H1 (cell line): ENCODE measurements at regions not wholly inside any gene's neighbourhood (a gene's known extent, or its start where the extent isn't known, plus 50 kb on each side); places are given as distances from the start of the nearest gene placed in this dataset.

Source experiments
- TF ChIP-seq, protein P1 (sequence below): fragments of 300-600 bp; sonication (generic); IDR thresholded peaks from 2 replicates; pipeline ENCODE4 v1.7.1; 2012; ENCODE audit warnings: low read length, moderate library complexity, mild to moderate bottlenecking, inconsistent platforms; ENCODE audit not compliant: insufficient replicate concordance

- TF ChIP-seq, protein P1, sequence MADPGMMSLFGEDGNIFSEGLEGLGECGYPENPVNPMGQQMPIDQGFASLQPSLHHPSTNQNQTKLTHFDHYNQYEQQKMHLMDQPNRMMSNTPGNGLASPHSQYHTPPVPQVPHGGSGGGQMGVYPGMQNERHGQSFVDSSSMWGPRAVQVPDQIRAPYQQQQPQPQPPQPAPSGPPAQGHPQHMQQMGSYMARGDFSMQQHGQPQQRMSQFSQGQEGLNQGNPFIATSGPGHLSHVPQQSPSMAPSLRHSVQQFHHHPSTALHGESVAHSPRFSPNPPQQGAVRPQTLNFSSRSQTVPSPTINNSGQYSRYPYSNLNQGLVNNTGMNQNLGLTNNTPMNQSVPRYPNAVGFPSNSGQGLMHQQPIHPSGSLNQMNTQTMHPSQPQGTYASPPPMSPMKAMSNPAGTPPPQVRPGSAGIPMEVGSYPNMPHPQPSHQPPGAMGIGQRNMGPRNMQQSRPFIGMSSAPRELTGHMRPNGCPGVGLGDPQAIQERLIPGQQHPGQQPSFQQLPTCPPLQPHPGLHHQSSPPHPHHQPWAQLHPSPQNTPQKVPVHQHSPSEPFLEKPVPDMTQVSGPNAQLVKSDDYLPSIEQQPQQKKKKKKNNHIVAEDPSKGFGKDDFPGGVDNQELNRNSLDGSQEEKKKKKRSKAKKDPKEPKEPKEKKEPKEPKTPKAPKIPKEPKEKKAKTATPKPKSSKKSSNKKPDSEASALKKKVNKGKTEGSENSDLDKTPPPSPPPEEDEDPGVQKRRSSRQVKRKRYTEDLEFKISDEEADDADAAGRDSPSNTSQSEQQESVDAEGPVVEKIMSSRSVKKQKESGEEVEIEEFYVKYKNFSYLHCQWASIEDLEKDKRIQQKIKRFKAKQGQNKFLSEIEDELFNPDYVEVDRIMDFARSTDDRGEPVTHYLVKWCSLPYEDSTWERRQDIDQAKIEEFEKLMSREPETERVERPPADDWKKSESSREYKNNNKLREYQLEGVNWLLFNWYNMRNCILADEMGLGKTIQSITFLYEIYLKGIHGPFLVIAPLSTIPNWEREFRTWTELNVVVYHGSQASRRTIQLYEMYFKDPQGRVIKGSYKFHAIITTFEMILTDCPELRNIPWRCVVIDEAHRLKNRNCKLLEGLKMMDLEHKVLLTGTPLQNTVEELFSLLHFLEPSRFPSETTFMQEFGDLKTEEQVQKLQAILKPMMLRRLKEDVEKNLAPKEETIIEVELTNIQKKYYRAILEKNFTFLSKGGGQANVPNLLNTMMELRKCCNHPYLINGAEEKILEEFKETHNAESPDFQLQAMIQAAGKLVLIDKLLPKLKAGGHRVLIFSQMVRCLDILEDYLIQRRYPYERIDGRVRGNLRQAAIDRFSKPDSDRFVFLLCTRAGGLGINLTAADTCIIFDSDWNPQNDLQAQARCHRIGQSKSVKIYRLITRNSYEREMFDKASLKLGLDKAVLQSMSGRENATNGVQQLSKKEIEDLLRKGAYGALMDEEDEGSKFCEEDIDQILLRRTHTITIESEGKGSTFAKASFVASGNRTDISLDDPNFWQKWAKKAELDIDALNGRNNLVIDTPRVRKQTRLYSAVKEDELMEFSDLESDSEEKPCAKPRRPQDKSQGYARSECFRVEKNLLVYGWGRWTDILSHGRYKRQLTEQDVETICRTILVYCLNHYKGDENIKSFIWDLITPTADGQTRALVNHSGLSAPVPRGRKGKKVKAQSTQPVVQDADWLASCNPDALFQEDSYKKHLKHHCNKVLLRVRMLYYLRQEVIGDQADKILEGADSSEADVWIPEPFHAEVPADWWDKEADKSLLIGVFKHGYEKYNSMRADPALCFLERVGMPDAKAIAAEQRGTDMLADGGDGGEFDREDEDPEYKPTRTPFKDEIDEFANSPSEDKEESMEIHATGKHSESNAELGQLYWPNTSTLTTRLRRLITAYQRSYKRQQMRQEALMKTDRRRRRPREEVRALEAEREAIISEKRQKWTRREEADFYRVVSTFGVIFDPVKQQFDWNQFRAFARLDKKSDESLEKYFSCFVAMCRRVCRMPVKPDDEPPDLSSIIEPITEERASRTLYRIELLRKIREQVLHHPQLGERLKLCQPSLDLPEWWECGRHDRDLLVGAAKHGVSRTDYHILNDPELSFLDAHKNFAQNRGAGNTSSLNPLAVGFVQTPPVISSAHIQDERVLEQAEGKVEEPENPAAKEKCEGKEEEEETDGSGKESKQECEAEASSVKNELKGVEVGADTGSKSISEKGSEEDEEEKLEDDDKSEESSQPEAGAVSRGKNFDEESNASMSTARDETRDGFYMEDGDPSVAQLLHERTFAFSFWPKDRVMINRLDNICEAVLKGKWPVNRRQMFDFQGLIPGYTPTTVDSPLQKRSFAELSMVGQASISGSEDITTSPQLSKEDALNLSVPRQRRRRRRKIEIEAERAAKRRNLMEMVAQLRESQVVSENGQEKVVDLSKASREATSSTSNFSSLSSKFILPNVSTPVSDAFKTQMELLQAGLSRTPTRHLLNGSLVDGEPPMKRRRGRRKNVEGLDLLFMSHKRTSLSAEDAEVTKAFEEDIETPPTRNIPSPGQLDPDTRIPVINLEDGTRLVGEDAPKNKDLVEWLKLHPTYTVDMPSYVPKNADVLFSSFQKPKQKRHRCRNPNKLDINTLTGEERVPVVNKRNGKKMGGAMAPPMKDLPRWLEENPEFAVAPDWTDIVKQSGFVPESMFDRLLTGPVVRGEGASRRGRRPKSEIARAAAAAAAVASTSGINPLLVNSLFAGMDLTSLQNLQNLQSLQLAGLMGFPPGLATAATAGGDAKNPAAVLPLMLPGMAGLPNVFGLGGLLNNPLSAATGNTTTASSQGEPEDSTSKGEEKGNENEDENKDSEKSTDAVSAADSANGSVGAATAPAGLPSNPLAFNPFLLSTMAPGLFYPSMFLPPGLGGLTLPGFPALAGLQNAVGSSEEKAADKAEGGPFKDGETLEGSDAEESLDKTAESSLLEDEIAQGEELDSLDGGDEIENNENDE: no peak
Observed at GRCh38 chr13:64160479-64160878, 2744.8 kb upstream of the PCDH20 start (continued).
